ENCODE measurements at regions not wholly inside any gene's neighbourhood (a gene's known extent, or its start where the extent isn't known, plus 50 kb on each side); places are given as distances from the start of the nearest gene placed in this dataset.

- no peak for TF ChIP-seq EZH2 (IDR thresholded peaks at IDR 0.05; ENCODE audit: insufficient read depth, poor library complexity, severe bottlenecking)
- no peak for TF ChIP-seq EZH2phosphoT487 (IDR thresholded peaks at IDR 0.05; ENCODE audit: insufficient read depth, low read depth)
Measured at GRCh38 chr13:85249151-85249550, 550.1 kb downstream of the SLITRK6 start.
